Fibroblast of mammary gland (primary cell): ENCODE measurements at regions not wholly inside any gene's neighbourhood (a gene's known extent, or its start where the extent isn't known, plus 50 kb on each side); places are given as distances from the start of the nearest gene placed in this dataset.
"Not testable (repeated sequence)": the region's sequence is repeated elsewhere in the genome, so short reads cannot be mapped to it uniquely, and the experiment has no call there.

ENCODE experiments used
- DNase-seq: peaks from one replicate; pipeline ENCODE4 v3.0.0-alpha.2; 2010; ENCODE audit warnings: low read depth
- H3K4me3 ChIP-seq: 2 replicates; pipeline ENCODE4 v1.5.1; 2011; ENCODE audit warnings: low read depth, mild to moderate bottlenecking, low read length, moderate library complexity; ENCODE audit not compliant: control insufficient read depth
- TF ChIP-seq, protein P1 (sequence below): conservative IDR thresholded peaks from 2 replicates; pipeline ENCODE4 v1.5.1; 2011; ENCODE audit warnings: low read depth, low read length, inconsistent platforms; ENCODE audit not compliant: control insufficient read depth, insufficient read depth

DNA sequence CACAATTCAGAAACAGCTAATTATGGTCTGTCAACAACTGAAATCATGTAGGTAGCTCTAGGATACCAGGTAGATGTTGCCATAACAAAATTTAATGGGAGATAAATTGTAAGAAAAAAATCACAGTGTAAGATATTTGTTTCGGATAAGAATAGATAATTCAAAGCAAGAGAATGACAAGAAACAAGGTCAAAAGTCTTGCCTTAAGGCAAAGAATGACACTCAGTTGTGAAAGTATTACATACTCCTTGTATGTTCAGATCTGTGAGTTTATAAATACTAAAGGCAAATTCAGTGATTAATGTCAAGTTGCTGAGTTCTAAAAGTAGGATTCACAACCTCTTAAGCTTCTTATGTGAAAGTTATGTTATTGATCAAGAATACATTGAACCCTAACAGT is 772.2 kb upstream of the SGO1 start:
- TF ChIP-seq, protein P1, sequence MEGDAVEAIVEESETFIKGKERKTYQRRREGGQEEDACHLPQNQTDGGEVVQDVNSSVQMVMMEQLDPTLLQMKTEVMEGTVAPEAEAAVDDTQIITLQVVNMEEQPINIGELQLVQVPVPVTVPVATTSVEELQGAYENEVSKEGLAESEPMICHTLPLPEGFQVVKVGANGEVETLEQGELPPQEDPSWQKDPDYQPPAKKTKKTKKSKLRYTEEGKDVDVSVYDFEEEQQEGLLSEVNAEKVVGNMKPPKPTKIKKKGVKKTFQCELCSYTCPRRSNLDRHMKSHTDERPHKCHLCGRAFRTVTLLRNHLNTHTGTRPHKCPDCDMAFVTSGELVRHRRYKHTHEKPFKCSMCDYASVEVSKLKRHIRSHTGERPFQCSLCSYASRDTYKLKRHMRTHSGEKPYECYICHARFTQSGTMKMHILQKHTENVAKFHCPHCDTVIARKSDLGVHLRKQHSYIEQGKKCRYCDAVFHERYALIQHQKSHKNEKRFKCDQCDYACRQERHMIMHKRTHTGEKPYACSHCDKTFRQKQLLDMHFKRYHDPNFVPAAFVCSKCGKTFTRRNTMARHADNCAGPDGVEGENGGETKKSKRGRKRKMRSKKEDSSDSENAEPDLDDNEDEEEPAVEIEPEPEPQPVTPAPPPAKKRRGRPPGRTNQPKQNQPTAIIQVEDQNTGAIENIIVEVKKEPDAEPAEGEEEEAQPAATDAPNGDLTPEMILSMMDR: no peak
- H3K4me3 ChIP-seq: no peak overlapping the region
- DNase-seq: no peak

DNA sequence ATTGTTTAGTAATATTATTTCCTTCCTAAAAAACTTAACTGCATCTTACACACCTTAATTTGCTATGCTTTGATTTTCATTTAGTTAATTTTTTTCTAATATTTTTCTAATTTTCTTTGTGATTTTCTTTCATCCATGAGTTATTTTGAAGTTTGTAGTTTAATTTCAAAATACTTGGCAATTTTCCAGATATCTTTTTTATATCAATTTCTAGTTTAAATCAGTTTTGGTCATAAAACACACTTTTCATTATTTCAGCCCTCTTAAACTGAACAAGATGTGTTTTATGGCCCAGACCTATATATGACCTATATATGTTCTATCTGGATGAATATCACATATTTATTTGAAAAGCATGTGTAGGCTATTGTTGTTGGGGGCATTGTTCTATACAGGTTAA is 759.9 kb upstream of the SGO1 start:
- H3K4me3 ChIP-seq: no peak overlapping the region
- DNase-seq: no peak
- TF ChIP-seq, protein P1: no peak

GRCh38 chr3:20935791-20936190 is 749.8 kb upstream of the SGO1 start:
- no peak for DNase-seq
- no peak overlapping the region for H3K4me3 ChIP-seq
- TF ChIP-seq, protein P1: no peak

GRCh38 chr3:20931834-20932233 is 745.8 kb upstream of the SGO1 start:
- no peak for DNase-seq
- TF ChIP-seq, protein P1: no peak
- H3K4me3 ChIP-seq: no peak overlapping the region

- TF ChIP-seq, protein P1: peak; percentile 40
- DNase-seq: peak; percentile 15
- no peak overlapping the region for H3K4me3 ChIP-seq
Observed at GRCh38 chr3:20930034-20930433, 744.0 kb upstream of the SGO1 start.

DNA sequence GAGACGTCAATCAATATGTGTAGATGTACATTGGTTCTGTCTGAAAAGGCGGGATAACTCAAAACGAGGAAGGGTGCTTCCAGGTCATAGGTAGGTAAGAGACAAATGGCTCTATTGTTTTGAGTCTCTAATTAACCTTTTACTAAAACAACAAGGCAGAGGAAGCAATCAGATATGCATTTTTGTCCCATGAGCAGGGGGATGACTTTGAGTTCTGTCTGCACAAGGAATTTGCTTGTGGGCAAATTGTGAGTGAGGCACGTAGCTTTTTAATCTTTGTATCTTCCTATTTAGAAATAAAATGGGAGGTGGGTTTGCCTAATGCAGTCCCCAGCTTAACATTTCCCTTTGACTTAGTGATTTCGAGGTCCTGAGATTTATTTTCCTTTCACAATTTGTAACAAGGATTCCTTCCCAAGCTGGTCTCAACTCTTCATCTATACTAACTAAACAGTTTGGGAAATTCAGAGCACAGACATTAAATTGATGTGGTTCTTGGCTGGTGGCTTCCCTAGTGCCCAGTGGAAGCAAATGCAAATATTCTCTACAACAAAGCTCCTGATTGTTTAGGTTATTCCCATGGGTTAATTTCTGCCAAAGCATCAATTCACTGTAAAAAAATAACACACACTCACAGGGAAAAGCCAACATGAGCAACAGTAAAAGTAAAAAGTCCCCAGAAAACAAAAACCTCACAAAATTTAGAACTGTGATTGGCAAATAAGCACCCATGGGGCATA is 738.8 kb upstream of the SGO1 start:
- no peak overlapping the region for H3K4me3 ChIP-seq
- DNase-seq: no peak
- TF ChIP-seq, protein P1: no peak

DNA sequence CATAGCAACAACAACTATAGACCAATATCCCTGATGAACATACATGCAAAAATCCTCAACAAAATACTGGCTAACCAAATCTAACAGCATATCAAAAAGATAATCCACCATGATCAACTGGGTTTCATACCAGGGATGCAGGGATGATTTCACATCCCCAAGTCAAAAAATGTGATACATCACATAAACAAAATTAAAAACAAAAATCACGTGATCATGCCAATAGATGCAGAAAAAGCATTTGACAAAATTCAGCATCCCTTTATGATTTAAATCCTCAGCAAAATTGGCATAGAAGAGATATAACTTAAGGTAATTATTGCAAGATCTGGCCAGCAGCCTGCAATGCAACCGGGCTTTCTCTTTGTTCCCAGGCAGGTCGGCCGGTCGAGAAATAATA is 735.1 kb upstream of the SGO1 start:
- not testable (repeated sequence) for H3K4me3 ChIP-seq, DNase-seq
